Osteocyte (in vitro differentiated cells): ENCODE measurements at regions not wholly inside any gene's neighbourhood (a gene's known extent, or its start where the extent isn't known, plus 50 kb on each side); places are given as distances from the start of the nearest gene placed in this dataset.

ENCODE experiments used
- DNase-seq: peaks from one replicate; pipeline ENCODE4 v3.0.0; 2021; ENCODE audit warnings: mixed read lengths; ENCODE audit not compliant: unreplicated experiment; ENCODE audit errors: extremely low spot score
- H3K27ac Mint-ChIP-seq: one replicate; pipeline ENCODE4 v1.8.0; 2021; ENCODE audit warnings: mild to moderate bottlenecking, mixed read lengths; ENCODE audit not compliant: unreplicated experiment
- H3K27me3 Mint-ChIP-seq: one replicate; pipeline ENCODE4 v1.8.0; 2021; ENCODE audit warnings: mixed read lengths; ENCODE audit not compliant: unreplicated experiment
- H3K36me3 Mint-ChIP-seq: one replicate; pipeline ENCODE4 v1.8.0; 2021; ENCODE audit warnings: mixed read lengths; ENCODE audit not compliant: unreplicated experiment
- H3K4me1 Mint-ChIP-seq: one replicate; pipeline ENCODE4 v1.8.0; 2021; ENCODE audit warnings: mixed read lengths; ENCODE audit not compliant: unreplicated experiment
- H3K4me3 Mint-ChIP-seq: one replicate; pipeline ENCODE4 v1.8.0; 2021; ENCODE audit warnings: mild to moderate bottlenecking, moderate library complexity, mixed read lengths; ENCODE audit not compliant: unreplicated experiment
- H3K9me3 Mint-ChIP-seq: one replicate; pipeline ENCODE4 v1.8.0; 2021; ENCODE audit warnings: mixed read lengths; ENCODE audit not compliant: unreplicated experiment
- CTCF ChIP-seq: fragments of 200-600 bp; sonication (generic); IDR thresholded peaks from 2 replicates; pipeline ENCODE4 v1.5.0; 2021; ENCODE audit warnings: antibody characterized with exemption, mild to moderate bottlenecking, moderate library complexity

- Mint-ChIP-seq H3K4me1 (no peaks in the 10 kb centered on the region), H3K4me3 (no peak overlapping the region), H3K9me3 (peaks cover 6% of the 10 kb centered on the region), H3K27ac (no peak overlapping the region), H3K27me3 (no peaks in the 10 kb centered on the region), H3K36me3 (no peaks in the 10 kb centered on the region)
- TF ChIP-seq CTCF: no peak
- no peak for DNase-seq
Observed at GRCh38 chr3:18806633-18807032, 341.7 kb upstream of the KCNH8 start.

GRCh38 chr3:18797378-18797777 lies 350.9 kb upstream of the KCNH8 start:
- no peaks in the 10 kb centered on the region for H3K9me3 Mint-ChIP-seq
- H3K4me1 Mint-ChIP-seq: no peaks in the 10 kb centered on the region
- H3K36me3 Mint-ChIP-seq: no peaks in the 10 kb centered on the region
- no peak for TF ChIP-seq CTCF
- no peaks in the 10 kb centered on the region for H3K27me3 Mint-ChIP-seq
- no peak for DNase-seq
- H3K4me3 Mint-ChIP-seq: no peak overlapping the region
- no peak overlapping the region for H3K27ac Mint-ChIP-seq

- no peak overlapping the region for H3K27ac Mint-ChIP-seq
- no peak overlapping the region for H3K4me3 Mint-ChIP-seq
- DNase-seq: no peak
- H3K36me3 Mint-ChIP-seq: no peaks in the 10 kb centered on the region
- no peaks in the 10 kb centered on the region for H3K27me3 Mint-ChIP-seq
- no peaks in the 10 kb centered on the region for H3K9me3 Mint-ChIP-seq
- no peak for TF ChIP-seq CTCF
- H3K4me1 Mint-ChIP-seq: no peaks in the 10 kb centered on the region
Observed at GRCh38 chr3:18795078-18795477, 353.2 kb upstream of the KCNH8 start.

GRCh38 chr3:18791752-18792151 lies 356.6 kb upstream of the KCNH8 start:
- Mint-ChIP-seq H3K27me3 (no peaks in the 10 kb centered on the region), H3K27ac (no peak overlapping the region), H3K9me3 (no peaks in the 10 kb centered on the region), H3K4me1 (no peaks in the 10 kb centered on the region), H3K36me3 (no peaks in the 10 kb centered on the region), H3K4me3 (no peak overlapping the region)
- DNase-seq: no peak
- TF ChIP-seq CTCF: no peak

GRCh38 chr3:18791182-18791581 lies 357.1 kb upstream of the KCNH8 start:
- Mint-ChIP-seq H3K9me3 (no peaks in the 10 kb centered on the region), H3K36me3 (no peaks in the 10 kb centered on the region), H3K4me1 (no peaks in the 10 kb centered on the region), H3K4me3 (no peak overlapping the region), H3K27ac (no peak overlapping the region), H3K27me3 (no peaks in the 10 kb centered on the region)
- no peak for TF ChIP-seq CTCF
- no peak for DNase-seq
